ENCODE measurements at regions not wholly inside any gene's neighbourhood (a gene's known extent, or its start where the extent isn't known, plus 50 kb on each side); places are given as distances from the start of the nearest gene placed in this dataset.

- Histone ChIP-seq H3K18ac (ENCODE audit: low read depth, low read length) (no peak overlapping the region), H3K4me2 (ENCODE audit: low read depth, low read length) (no peak overlapping the region), H3K79me1 (ENCODE audit: low read depth in 1 of 2, low read length in 2 of 2) (no peaks in the 10 kb centered on the region), H3K27ac (ENCODE audit: insufficient read depth, low read length) (no peak overlapping the region), H2AK9ac (replicated peaks; ENCODE audit: low read depth, low read length, poor library complexity) (no peak overlapping the region), H2BK120ac (ENCODE audit: low read depth, low read length) (no peak overlapping the region), H3K23ac (ENCODE audit: low read depth, low read length) (no peak overlapping the region), H2BK20ac (ENCODE audit: low read depth, low read length) (no peak overlapping the region), H3K56ac (ENCODE audit: extremely low read depth, insufficient read depth, low read length) (no peak overlapping the region), H3K27me3 (ENCODE audit: control insufficient read depth, insufficient read depth, low read length) (no peaks in the 10 kb centered on the region), H4K20me1 (ENCODE audit: insufficient read depth, low read length) (no peaks in the 10 kb centered on the region), H3K36me3 (ENCODE audit: control insufficient read depth, insufficient read depth, low read length) (no peaks in the 10 kb centered on the region), H4K5ac (ENCODE audit: low read depth, low read length) (no peak overlapping the region), H3K4me1 (ENCODE audit: control insufficient read depth, insufficient read depth, low read length) (no peaks in the 10 kb centered on the region), H4K8ac (ENCODE audit: low read depth in 2 of 2, low read length in 2 of 2) (no peak overlapping the region), H3K9me1 (ENCODE audit: insufficient read depth, low read length) (no peaks in the 10 kb centered on the region), H4K91ac (ENCODE audit: insufficient read depth, low read depth, low read length) (no peak overlapping the region), H2BK5ac (ENCODE audit: low read depth, low read length, poor library complexity, severe bottlenecking) (no peak overlapping the region), H3K9me3 (ENCODE audit: control insufficient read depth, insufficient read depth, low read length) (peaks cover 4% of the 10 kb centered on the region; the same call in 1 of the 2 replicates), H3K4ac (ENCODE audit: low read depth, low read length) (no peak overlapping the region), H3K9ac (ENCODE audit: low read depth, low read length) (no peak overlapping the region), H3K14ac (replicated peaks; ENCODE audit: low read depth, low read length) (no peak overlapping the region), H3K4me3 (ENCODE audit: insufficient read depth, low read depth, low read length) (no peak overlapping the region), H2AK5ac (ENCODE audit: low read depth, low read length) (no peak overlapping the region), H2AFZ (replicated peaks; ENCODE audit: low read length, poor library complexity) (no peak overlapping the region), H2BK15ac (ENCODE audit: low read depth, low read length) (no peak overlapping the region)
- intact Hi-C loops (cut with micrococcal nuclease) = no loop called here
- POLR2A ChIA-PET (ENCODE audit: unreplicated experiment) = no interaction called here
- BruUV-seq (replicated peaks) = no TSS peak
- no peak for ATAC-seq (ENCODE audit: low read depth)
- no CpG with 5 or more reads among the region's 4 CpGs for WGBS, 2 experiments (ENCODE audit: extremely low coverage in 2 of 2, insufficient read length in 1 of 2)
- no peak for TF ChIP-seq CHD1 (IDR thresholded peaks at IDR 0.05; ENCODE audit: low read depth, low read length)
- no peak for TF ChIP-seq MXI1 (IDR thresholded peaks at IDR 0.05; ENCODE audit: borderline replicate concordance, low read depth, low read length)
- no peak for TF ChIP-seq CEBPB (IDR thresholded peaks at IDR 0.05; ENCODE audit: low read depth, low read length)
- no peak for TF ChIP-seq SMC3 (IDR thresholded peaks at IDR 0.05; ENCODE audit: low read depth, low read length)
- no peak for TF ChIP-seq NFE2L2 (IDR thresholded peaks at IDR 0.05; ENCODE audit: low read depth, low read length)
- TF ChIP-seq RCOR1 (IDR thresholded peaks at IDR 0.05; ENCODE audit: insufficient replicate concordance, low read length) = no peak
- no peak for TF ChIP-seq CTCF (conservative IDR thresholded peaks at IDR 0.05; ENCODE audit: low read depth, low read length)
- no peak for TF ChIP-seq ELK1 (IDR thresholded peaks at IDR 0.05; ENCODE audit: borderline replicate concordance, low read depth, low read length)
- TF ChIP-seq MAFK (IDR thresholded peaks at IDR 0.05; ENCODE audit: low read depth, low read length) = no peak
- TF ChIP-seq MAZ (IDR thresholded peaks at IDR 0.05; ENCODE audit: borderline replicate concordance, low read depth, low read length) = no peak
- no peak for TF ChIP-seq BHLHE40 (IDR thresholded peaks at IDR 0.05; ENCODE audit: low read depth, low read length)
- dilution Hi-C loops (cut with HindIII; ENCODE audit: low sequenced_read_pairs, unreplicated experiment) = no loop called here
- in situ Hi-C loops (cut with MboI; ENCODE audit: low sequenced_read_pairs) = no loop called here
- DNase-seq = no peak
- CTCF ChIA-PET = no interaction called here
Observed at GRCh38 chr2:78845664-78846185, 179.8 kb upstream of the REG3G start.

Measured in IMR-90 (cell line).